Tibial nerve (tissue), 4 donors: ENCODE measurements at regions not wholly inside any gene's neighbourhood (a gene's known extent, or its start where the extent isn't known, plus 50 kb on each side); places are given as distances from the start of the nearest gene placed in this dataset.
"Not testable (repeated sequence)": the region's sequence is repeated elsewhere in the genome, so short reads cannot be mapped to it uniquely, and the experiment has no call there.

Experiments used
- DNase-seq, 2 donors: peaks; one replicate each; pipeline ENCODE4 v3.0.0-alpha.2; 2019; ENCODE audit warnings: low spot score in 2 of 2
- H3K27ac ChIP-seq, 4 donors: fragments of 200-600 bp; sonication (generic) in 3 of 4; one replicate each; pipeline ENCODE4 v1.5.1; 2017 to 2019; ENCODE audit warnings: mild to moderate bottlenecking in 1 of 4
- H3K27me3 ChIP-seq, 2 donors: fragments of 200-600 bp; sonication (generic) in 1 of 2; one replicate each; pipeline versions ENCODE4 v1.5.1 to v1.6.0; 2017 to 2019
- H3K36me3 ChIP-seq, 3 donors: fragments of 200-600 bp; sonication (generic); one replicate each; pipeline ENCODE4 v1.5.1; 2018 to 2019
- H3K4me1 ChIP-seq, 4 donors: fragments of 200-600 bp; sonication (generic) in 3 of 4; one replicate each; pipeline ENCODE4 v1.5.1; 2017 to 2019
- H3K4me3 ChIP-seq, 4 donors: fragments of 200-600 bp; sonication (generic) in 3 of 4; one replicate each; pipeline ENCODE4 v1.5.1; 2017 to 2019; ENCODE audit warnings: mild to moderate bottlenecking in 1 of 4, moderate library complexity in 1 of 4
- H3K9me3 ChIP-seq, 4 donors: fragments of 200-600 bp; sonication (generic) in 3 of 4; one replicate each; pipeline ENCODE4 v1.5.1; 2017 to 2019
- CTCF ChIP-seq, 5 experiments: fragments of 200-600 bp in 3 of 5; fragments of 450-650 bp in 2 of 5; sonication (generic) in 3 of 5; IDR thresholded peaks; one replicate each; pipeline ENCODE4 v1.5.1; 2016 to 2019; ENCODE audit warnings: antibody characterized with exemption in 5 of 5, mild to moderate bottlenecking in 3 of 5, moderate library complexity in 2 of 5
- EP300 ChIP-seq, 2 donors: sonication (generic); formaldehyde crosslinking; IDR thresholded peaks; one replicate each; pipeline ENCODE4 v1.6.1; 2017; ENCODE audit warnings: antibody characterized with exemption in 2 of 2, mild to moderate bottlenecking in 1 of 2
- POLR2A ChIP-seq, 2 donors: fragments of 450-650 bp; IDR thresholded peaks; one replicate each; pipeline ENCODE4 v1.6.1; 2017; ENCODE audit warnings: antibody characterized with exemption in 2 of 2, mild to moderate bottlenecking in 2 of 2, moderate library complexity in 2 of 2
- WGBS, 2 donors: methylation state at CpG; one replicate each; pipeline ENCODE4 v1.1.5; 2018; 5-methylcytosine and 5-hydroxymethylcytosine counted together

DNA sequence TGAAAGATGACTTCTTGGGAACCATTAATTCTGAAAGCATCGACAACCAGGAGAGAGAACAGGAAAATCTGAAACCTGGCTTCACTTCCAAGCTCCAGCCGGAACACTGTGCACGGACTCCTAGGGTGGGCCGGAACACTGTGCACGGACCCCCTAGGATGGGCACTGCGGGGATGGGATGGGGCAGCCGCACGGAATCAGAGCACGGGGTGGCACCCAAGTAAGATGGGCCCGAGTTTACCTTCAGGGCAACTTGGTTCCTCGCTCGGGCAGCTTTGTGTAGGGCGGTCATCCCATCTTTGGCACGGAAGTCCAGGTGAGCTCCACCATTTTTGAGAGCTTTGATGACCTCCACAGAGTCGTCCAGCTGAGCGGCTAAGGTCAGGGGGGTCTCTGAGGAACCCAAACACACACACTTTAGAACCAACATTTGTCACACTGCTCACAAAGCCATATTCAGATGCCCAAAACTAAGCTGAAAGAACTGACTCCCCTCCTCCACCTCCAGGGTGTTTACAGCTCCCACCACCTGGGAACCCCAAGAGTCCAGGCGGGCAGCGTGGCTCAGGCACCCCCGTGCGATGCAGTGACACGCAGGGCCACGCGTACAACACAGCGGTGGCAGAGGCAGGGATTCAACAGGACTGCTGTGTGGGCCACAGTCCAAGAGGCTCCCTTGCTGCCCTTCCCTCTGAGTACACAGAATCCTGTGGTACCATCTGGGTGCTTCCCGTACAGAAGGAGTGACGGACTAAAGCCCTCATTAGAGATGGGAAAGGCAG is 157.9 kb downstream of the SHANK2 start:
- H3K27me3 ChIP-seq = no peaks in the 10 kb centered on the region
- WGBS, 2 donors = 89 to 94% methylated on average over 18 to 25 of the region's 26 CpGs
- DNase-seq = no peak
- H3K4me3 ChIP-seq = no peak overlapping the region
- H3K36me3 ChIP-seq = no peaks in the 10 kb centered on the region
- TF ChIP-seq CTCF (IDR thresholded peaks at IDR 0.05) = no peak
- no peaks in the 10 kb centered on the region for H3K4me1 ChIP-seq
- H3K9me3 ChIP-seq = no peaks in the 10 kb centered on the region
- H3K27ac ChIP-seq = no peak overlapping the region

DNA sequence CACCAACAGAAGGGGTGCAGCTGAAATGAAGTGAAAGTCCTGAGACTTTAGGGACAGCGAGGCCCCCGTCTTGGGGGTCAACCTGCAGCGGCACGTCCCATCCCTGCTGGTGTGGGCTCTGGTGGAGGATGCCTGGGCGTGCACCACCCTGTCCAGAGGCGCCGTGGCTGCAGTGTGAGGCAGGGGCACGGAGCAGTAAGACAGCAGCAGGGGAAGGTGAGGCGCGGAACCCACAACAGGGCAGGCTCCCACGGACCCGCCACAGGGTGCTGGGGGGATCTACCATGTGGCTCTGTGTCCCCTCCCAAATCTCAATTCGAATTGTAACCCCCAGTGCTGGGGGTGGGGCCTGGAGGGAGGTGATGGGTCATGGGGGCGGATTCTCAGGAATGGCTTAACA is 158.6 kb downstream of the SHANK2 start:
- TF ChIP-seq POLR2A (IDR thresholded peaks at IDR 0.05) (no peak), EP300 (IDR thresholded peaks at IDR 0.05) (no peak), CTCF (IDR thresholded peaks at IDR 0.05) (no peak)
- no peak for DNase-seq
- WGBS, 2 donors = 92 to 93% methylated on average over 14 of the region's 14 CpGs
- H3K27me3 ChIP-seq = no peaks in the 10 kb centered on the region
- no peaks in the 10 kb centered on the region for H3K36me3 ChIP-seq
- H3K4me1 ChIP-seq = no peaks in the 10 kb centered on the region
- no peak overlapping the region for H3K27ac ChIP-seq
- H3K4me3 ChIP-seq = no peak overlapping the region
- no peaks in the 10 kb centered on the region for H3K9me3 ChIP-seq

- Histone ChIP-seq H3K36me3 (no peaks in the 10 kb centered on the region), H3K4me3 (no peak overlapping the region), H3K27ac (no peak overlapping the region), H3K9me3 (no peaks in the 10 kb centered on the region), H3K27me3 (no peaks in the 10 kb centered on the region), H3K4me1 (no peaks in the 10 kb centered on the region)
- no peak for DNase-seq
- TF ChIP-seq CTCF (IDR thresholded peaks at IDR 0.05) = no peak
- 79 to 91% methylated on average over 11 of the region's 11 CpGs for WGBS, 2 donors
Observed at GRCh38 chr11:71091506-71092265, 160.7 kb downstream of the SHANK2 start.

DNA sequence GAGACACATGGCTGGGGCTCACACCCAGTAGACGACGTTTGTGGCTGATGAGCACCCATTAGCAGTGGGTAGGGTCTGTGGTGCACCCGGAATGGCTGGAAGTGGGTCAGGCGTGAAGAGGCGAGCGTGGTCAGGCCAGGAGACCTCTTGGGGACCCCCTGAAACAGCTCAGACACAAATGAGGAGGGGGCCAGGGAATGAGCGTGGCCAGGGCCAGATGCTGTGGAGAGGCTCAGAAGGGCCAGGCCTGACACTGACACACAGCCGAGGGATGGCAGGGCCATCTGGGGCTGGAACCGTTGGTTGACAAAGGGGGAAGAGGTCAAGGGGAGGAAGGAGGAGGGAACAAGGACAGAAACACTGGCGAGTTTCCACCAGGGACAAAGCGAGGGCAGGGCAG is 162.8 kb downstream of the SHANK2 start:
- no peaks in the 10 kb centered on the region for H3K27me3 ChIP-seq
- no peak overlapping the region for H3K27ac ChIP-seq
- TF ChIP-seq POLR2A (IDR thresholded peaks at IDR 0.05) = no peak
- H3K4me3 ChIP-seq = no peak overlapping the region
- no peak for DNase-seq
- WGBS, 2 donors = 66 to 78% methylated on average over 11 of the region's 11 CpGs
- H3K9me3 ChIP-seq = no peaks in the 10 kb centered on the region
- no peaks in the 10 kb centered on the region for H3K36me3 ChIP-seq
- no peaks in the 10 kb centered on the region for H3K4me1 ChIP-seq

DNA sequence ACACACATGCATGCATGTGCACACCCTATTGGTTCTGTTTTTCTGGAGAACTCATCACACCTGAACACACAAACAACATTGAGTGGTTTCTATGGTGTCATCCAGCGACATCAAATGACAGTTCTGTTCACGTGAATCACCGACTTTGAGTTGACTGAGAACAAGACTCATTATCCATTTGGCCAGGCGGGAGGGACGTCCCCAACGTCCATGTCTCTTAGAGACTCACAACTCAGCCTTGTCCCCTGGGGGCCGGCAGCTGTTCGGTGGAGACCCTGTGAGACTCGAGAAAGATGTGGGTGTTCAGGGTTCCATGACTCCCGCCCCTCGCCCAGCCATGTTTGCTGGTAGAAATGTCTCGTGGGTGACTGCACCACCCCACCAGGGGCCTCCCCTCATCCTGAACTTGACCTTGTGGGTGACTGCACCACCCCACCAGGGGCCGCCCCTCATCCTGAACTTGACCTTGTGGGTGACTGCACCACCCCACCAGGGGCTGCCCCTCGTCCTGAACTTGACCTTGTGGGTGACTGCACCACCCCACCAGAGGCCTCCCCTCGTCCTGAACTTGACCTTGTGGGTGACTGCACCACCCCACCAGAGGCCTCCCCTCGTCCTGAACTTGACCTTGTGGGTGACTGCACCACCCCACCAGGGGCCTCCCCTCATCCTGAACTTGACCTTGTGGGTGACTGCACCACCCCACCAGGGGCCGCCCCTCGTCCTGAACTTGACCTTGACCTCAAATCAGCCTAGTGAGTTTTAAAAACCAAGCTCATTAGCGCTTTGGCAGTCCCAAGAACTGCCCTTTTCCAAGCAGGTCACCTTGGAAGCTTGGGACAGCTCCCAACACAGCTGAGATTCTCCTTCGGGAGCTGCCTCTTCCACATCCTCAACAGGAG is 163.8 kb downstream of the SHANK2 start:
- H3K4me1 ChIP-seq, DNase-seq, H3K27me3 ChIP-seq, H3K36me3 ChIP-seq, H3K4me3 ChIP-seq, H3K27ac ChIP-seq, H3K9me3 ChIP-seq: not testable (repeated sequence)
- whole genome bisulfite sequencing, 2 donors = 71 to 78% methylated on average over 19 to 20 of the region's 20 CpGs
